ENCODE measurements at regions not wholly inside any gene's neighbourhood (a gene's known extent, or its start where the extent isn't known, plus 50 kb on each side); places are given as distances from the start of the nearest gene placed in this dataset.
A peak's percentile ranks its signal among the peaks of the same experiment; 100 is the strongest.

- 20% methylated on average over 4 of the region's 4 CpGs for WGBS (ENCODE audit: insufficient coverage, low coverage, missing lambda C conversion rate)
- Histone ChIP-seq H3K9ac (ENCODE audit: insufficient read depth in 1 of 2, low read depth in 2 of 2, low read length in 2 of 2) (no peak overlapping the region), H3K4me3 (no peak overlapping the region), H3K4me2 (ENCODE audit: insufficient read depth, low read length) (no peak overlapping the region), H2AFZ (ENCODE audit: low read depth, low read length) (peak overlapping the region; percentile 52), H3K79me2 (ENCODE audit: control insufficient read depth, insufficient read depth, low read length) (no peaks in the 10 kb centered on the region), H3K27me3 (ENCODE audit: control insufficient read depth in 2 of 2, insufficient read depth in 2 of 2, low read length in 2 of 2) (no peaks in the 10 kb centered on the region), H3K4me1 (replicated peaks in 1 of 2; ENCODE audit: control insufficient read depth in 2 of 2, insufficient read depth in 2 of 2, low read length in 2 of 2) (peaks cover 0 to 12% of the 10 kb centered on the region in 2 experiments; a peak in 2 of 5 replicates), H3K9me3 (replicated peaks; ENCODE audit: control insufficient read depth, insufficient read depth, low read depth, low read length) (no peaks in the 10 kb centered on the region), H3K36me3 (ENCODE audit: control insufficient read depth, insufficient read depth, low read length) (no peaks in the 10 kb centered on the region), H4K20me1 (replicated peaks; ENCODE audit: control insufficient read depth, insufficient read depth, low read length) (no peaks in the 10 kb centered on the region), H3K27ac (ENCODE audit: extremely low read depth, low read depth, low read length) (no peak overlapping the region), H3K9me1 (ENCODE audit: control insufficient read depth, insufficient read depth, low read length) (no peaks in the 10 kb centered on the region)
- ChIA-PET CTCF (ENCODE audit: low intra/inter-chr PET ratio) (no interaction called here), POLR2A (interaction anchor here (0.6 to 1.4 kb wide), 4 partner anchors 9 to 393 kb away, joined by 3 to 4 read pairs (median 4); no protein-coding TSS in a partner anchor)
- no peak for FAIRE-seq
- peak; percentile 20 to 56 (median 38) for DNase-seq (ENCODE audit: extremely low read depth in 1 of 4, low spot score in 3 of 4)
- in situ Hi-C loops (cut with MboI) (no loop called here), intact Hi-C loops (cut with micrococcal nuclease) (no loop called here)
- ATAC-seq: peak; percentile 81
- no TSS peak for BruUV-seq (replicated peaks)
- peak; percentile 65 for TF ChIP-seq CBFA2T2 (conservative IDR thresholded peaks at IDR 0.05)
- no peak for TF ChIP-seq ERF (CRISPR knock-in tag; IDR thresholded peaks at IDR 0.05)
- no peak for TF ChIP-seq ZNF586 (CRISPR knock-in tag; conservative IDR thresholded peaks at IDR 0.05)
- TF ChIP-seq SMARCC2 (IDR thresholded peaks at IDR 0.05; ENCODE audit: low read depth): no peak
- TF ChIP-seq MAX (CRISPR knock-in tag; IDR thresholded peaks at IDR 0.05): no peak
- TF ChIP-seq PHB (CRISPR knock-in tag; IDR thresholded peaks at IDR 0.05): no peak
- TF ChIP-seq HNRNPUL1 (IDR thresholded peaks at IDR 0.05; ENCODE audit: low read length): no peak; the same call in 1 of the 2 replicates
- TF ChIP-seq EP400 (IDR thresholded peaks at IDR 0.05): no peak
- TF ChIP-seq ELF4 (CRISPR knock-in tag; IDR thresholded peaks at IDR 0.05): 0 out of 2 replicates have a peak, but pooled peaks have one; percentile 20
- no peak for TF ChIP-seq BRD4 (IDR thresholded peaks at IDR 0.05)
- TF ChIP-seq RBM14 (IDR thresholded peaks at IDR 0.05; ENCODE audit: borderline replicate concordance, insufficient read depth, low read depth, low read length): no peak
- TF ChIP-seq RCOR1 (IDR thresholded peaks at IDR 0.05; ENCODE audit: borderline replicate concordance in 1 of 2, low read depth in 2 of 2, low read length in 2 of 2): 0 out of 4 replicates have a peak, but pooled peaks of 1 of the 2 experiments have one; percentile 49
- TF ChIP-seq STAT5B (CRISPR knock-in tag; IDR thresholded peaks at IDR 0.05): no peak
- TF ChIP-seq CEBPG (CRISPR knock-in tag; IDR thresholded peaks at IDR 0.05): no peak
- no peak for TF ChIP-seq CEBPG (tag; conservative IDR thresholded peaks at IDR 0.05 in 1 of 2, IDR thresholded peaks at IDR 0.05 in 1 of 2)
- no peak for TF ChIP-seq RFX1 (IDR thresholded peaks at IDR 0.05)
- TF ChIP-seq RAD21 (CRISPR knock-in tag; conservative IDR thresholded peaks at IDR 0.05 in 1 of 2, IDR thresholded peaks at IDR 0.05 in 1 of 2): no peak
- no peak for TF ChIP-seq HDAC6 (IDR thresholded peaks at IDR 0.05; ENCODE audit: low read depth, low read length)
- no peak for TF ChIP-seq L3MBTL2 (IDR thresholded peaks at IDR 0.05)
- peak; percentile 57 for TF ChIP-seq NCOR1 (IDR thresholded peaks at IDR 0.05)
- TF ChIP-seq ZNF174 (CRISPR knock-in tag; IDR thresholded peaks at IDR 0.05): no peak
- TF ChIP-seq ATF7 (IDR thresholded peaks at IDR 0.05): no peak
- TF ChIP-seq USF2 (CRISPR knock-in tag; IDR thresholded peaks at IDR 0.05): no peak
- TF ChIP-seq DNMT1 (IDR thresholded peaks at IDR 0.05): no peak
- TF ChIP-seq ELF2 (CRISPR knock-in tag; IDR thresholded peaks at IDR 0.05): no peak
- no peak for TF ChIP-seq ZNF12 (CRISPR knock-in tag; IDR thresholded peaks at IDR 0.05)
- TF ChIP-seq NFE2 (IDR thresholded peaks at IDR 0.05; ENCODE audit: low read depth): no peak
- 0 out of 2 replicates have a peak, but pooled peaks have one; percentile 43 for TF ChIP-seq MYNN (IDR thresholded peaks at IDR 0.05)
- no peak for TF ChIP-seq MYNN (CRISPR knock-in tag; IDR thresholded peaks at IDR 0.05)
These were observed 471.3 kb downstream of the ZEB2 start for GRCh38 chr2:144048631-144049060.
